MG63 (cell line): ENCODE measurements at regions not wholly inside any gene's neighbourhood (a gene's known extent, or its start where the extent isn't known, plus 50 kb on each side); places are given as distances from the start of the nearest gene placed in this dataset.

ENCODE experiments used
- DNase-seq: peaks from one replicate; pipeline ENCODE4 v3.0.0-alpha.2; 2020
- H3K27me3 ChIP-seq: fragments of 250-450 bp; sonication (Bioruptor Pico); 2 replicates; pipeline ENCODE4 v1.5.1; 2020; ENCODE audit warnings: mild to moderate bottlenecking, moderate library complexity
- H3K36me3 ChIP-seq: fragments of 250-450 bp; sonication (Bioruptor Pico); 2 replicates; pipeline ENCODE4 v1.5.1; 2020; ENCODE audit warnings: mild to moderate bottlenecking, moderate library complexity
- H3K4me3 ChIP-seq: fragments of 250-450 bp; sonication (Bioruptor Pico); 2 replicates; pipeline ENCODE4 v1.5.1; 2020; ENCODE audit warnings: mild to moderate bottlenecking, moderate library complexity
- H3K9me3 ChIP-seq: fragments of 250-450 bp; sonication (Bioruptor Pico); 2 replicates; pipeline ENCODE4 v1.5.1; 2020; ENCODE audit warnings: mild to moderate bottlenecking, moderate library complexity

GRCh38 chr2:120681181-120681580 lies 54.5 kb upstream of the GLI2 start:
- Histone ChIP-seq H3K27me3 (no peaks in the 10 kb centered on the region), H3K36me3 (no peaks in the 10 kb centered on the region), H3K4me3 (no peak overlapping the region), H3K9me3 (no peaks in the 10 kb centered on the region)
- no peak for DNase-seq

- Histone ChIP-seq H3K9me3 (no peaks in the 10 kb centered on the region), H3K4me3 (no peak overlapping the region), H3K27me3 (no peaks in the 10 kb centered on the region), H3K36me3 (no peaks in the 10 kb centered on the region)
- DNase-seq, result no peak
These were observed 53.9 kb upstream of the GLI2 start for GRCh38 chr2:120681696-120682288.

- no peaks in the 10 kb centered on the region for H3K36me3 ChIP-seq
- H3K9me3 ChIP-seq, result no peaks in the 10 kb centered on the region; the same call in 1 of the 2 replicates
- DNase-seq, result no peak
- no peaks in the 10 kb centered on the region for H3K27me3 ChIP-seq
- no peak overlapping the region for H3K4me3 ChIP-seq
These were observed 53.0 kb upstream of the GLI2 start for GRCh38 chr2:120682654-120683053.

- Histone ChIP-seq H3K27me3 (no peaks in the 10 kb centered on the region), H3K4me3 (no peak overlapping the region), H3K9me3 (no peaks in the 10 kb centered on the region; the same call in 1 of the 2 replicates), H3K36me3 (no peaks in the 10 kb centered on the region)
- DNase-seq, result no peak
These were observed 52.6 kb upstream of the GLI2 start for GRCh38 chr2:120683081-120683480.

- Histone ChIP-seq H3K9me3 (no peaks in the 10 kb centered on the region; the same call in 1 of the 2 replicates), H3K36me3 (no peaks in the 10 kb centered on the region), H3K27me3 (no peaks in the 10 kb centered on the region), H3K4me3 (no peak overlapping the region)
- no peak for DNase-seq
These were observed 52.0 kb upstream of the GLI2 start for GRCh38 chr2:120683701-120684100.

- H3K9me3 ChIP-seq, result no peaks in the 10 kb centered on the region; the same call in 1 of the 2 replicates
- H3K4me3 ChIP-seq, result no peak overlapping the region
- H3K36me3 ChIP-seq, result no peaks in the 10 kb centered on the region
- DNase-seq, result peak; percentile 45
- H3K27me3 ChIP-seq, result no peaks in the 10 kb centered on the region
These were observed 51.2 kb upstream of the GLI2 start for GRCh38 chr2:120684289-120685065.

GRCh38 chr2:120685066-120685973 lies 50.3 kb upstream of the GLI2 start:
- DNase-seq, result no peak
- H3K9me3 ChIP-seq, result no peaks in the 10 kb centered on the region; the same call in 1 of the 2 replicates
- H3K4me3 ChIP-seq, result no peak overlapping the region
- no peaks in the 10 kb centered on the region for H3K36me3 ChIP-seq
- H3K27me3 ChIP-seq, result no peaks in the 10 kb centered on the region
